ENCODE measurements at regions not wholly inside any gene's neighbourhood (a gene's known extent, or its start where the extent isn't known, plus 50 kb on each side); places are given as distances from the start of the nearest gene placed in this dataset.

DNA sequence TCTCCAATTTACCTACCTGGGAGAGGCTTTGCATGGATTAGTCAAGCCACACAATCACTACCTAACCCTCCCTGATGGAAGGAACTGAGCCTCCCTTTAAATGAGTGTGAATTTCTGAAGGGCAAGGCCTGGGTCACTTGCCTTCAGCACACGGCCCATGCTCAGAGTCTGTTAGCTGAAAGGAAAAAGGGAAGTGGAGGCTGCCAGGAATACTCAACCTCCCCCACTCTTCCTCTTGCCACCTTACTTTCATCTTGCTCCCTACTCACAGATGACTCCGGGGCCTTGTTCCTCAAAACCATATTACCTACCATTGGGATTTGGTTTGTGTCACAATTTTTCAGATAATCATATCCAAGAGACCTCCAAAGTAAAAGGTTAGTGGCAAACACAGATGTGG, 220.0 kb downstream of the ABHD5 start:
- TF ChIP-seq, protein P1, sequence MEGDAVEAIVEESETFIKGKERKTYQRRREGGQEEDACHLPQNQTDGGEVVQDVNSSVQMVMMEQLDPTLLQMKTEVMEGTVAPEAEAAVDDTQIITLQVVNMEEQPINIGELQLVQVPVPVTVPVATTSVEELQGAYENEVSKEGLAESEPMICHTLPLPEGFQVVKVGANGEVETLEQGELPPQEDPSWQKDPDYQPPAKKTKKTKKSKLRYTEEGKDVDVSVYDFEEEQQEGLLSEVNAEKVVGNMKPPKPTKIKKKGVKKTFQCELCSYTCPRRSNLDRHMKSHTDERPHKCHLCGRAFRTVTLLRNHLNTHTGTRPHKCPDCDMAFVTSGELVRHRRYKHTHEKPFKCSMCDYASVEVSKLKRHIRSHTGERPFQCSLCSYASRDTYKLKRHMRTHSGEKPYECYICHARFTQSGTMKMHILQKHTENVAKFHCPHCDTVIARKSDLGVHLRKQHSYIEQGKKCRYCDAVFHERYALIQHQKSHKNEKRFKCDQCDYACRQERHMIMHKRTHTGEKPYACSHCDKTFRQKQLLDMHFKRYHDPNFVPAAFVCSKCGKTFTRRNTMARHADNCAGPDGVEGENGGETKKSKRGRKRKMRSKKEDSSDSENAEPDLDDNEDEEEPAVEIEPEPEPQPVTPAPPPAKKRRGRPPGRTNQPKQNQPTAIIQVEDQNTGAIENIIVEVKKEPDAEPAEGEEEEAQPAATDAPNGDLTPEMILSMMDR (conservative IDR thresholded peaks at IDR 0.05) = no peak
- Mint-ChIP-seq H3K9me3 (no peaks in the 10 kb centered on the region), H3K36me3 (ENCODE audit: low read depth) (no peaks in the 10 kb centered on the region), H3K27ac (no peak overlapping the region), H3K27me3 (ENCODE audit: insufficient read depth) (peaks cover 14% of the 10 kb centered on the region), H3K4me3 (no peak overlapping the region), H3K4me1 (no peaks in the 10 kb centered on the region)
- Histone ChIP-seq H3K36me3 (ENCODE audit: control insufficient read depth, insufficient read depth, low read length) (no peaks in the 10 kb centered on the region), H3K4me3 (ENCODE audit: low read length) (no peak overlapping the region), H3K9me3 (ENCODE audit: control insufficient read depth, low read length) (no peaks in the 10 kb centered on the region), H3K4me1 (ENCODE audit: control insufficient read depth, insufficient read depth, low read length) (no peaks in the 10 kb centered on the region), H3K27ac (ENCODE audit: low read depth, low read length) (no peak overlapping the region), H3K27me3 (ENCODE audit: control insufficient read depth, insufficient read depth, low read length, poor library complexity, severe bottlenecking) (no peaks in the 10 kb centered on the region), H3K9ac (ENCODE audit: extremely low read depth, low read length, poor library complexity, severe bottlenecking) (no peak overlapping the region)
- WGBS, 2 experiments (ENCODE audit: insufficient coverage in 1 of 2, insufficient read length in 1 of 2) = 75% methylated on average over 2 of the region's 2 CpGs; no CpG with 5 or more reads in 1 of the 2 experiments
- no peak for DNase-seq

DNA sequence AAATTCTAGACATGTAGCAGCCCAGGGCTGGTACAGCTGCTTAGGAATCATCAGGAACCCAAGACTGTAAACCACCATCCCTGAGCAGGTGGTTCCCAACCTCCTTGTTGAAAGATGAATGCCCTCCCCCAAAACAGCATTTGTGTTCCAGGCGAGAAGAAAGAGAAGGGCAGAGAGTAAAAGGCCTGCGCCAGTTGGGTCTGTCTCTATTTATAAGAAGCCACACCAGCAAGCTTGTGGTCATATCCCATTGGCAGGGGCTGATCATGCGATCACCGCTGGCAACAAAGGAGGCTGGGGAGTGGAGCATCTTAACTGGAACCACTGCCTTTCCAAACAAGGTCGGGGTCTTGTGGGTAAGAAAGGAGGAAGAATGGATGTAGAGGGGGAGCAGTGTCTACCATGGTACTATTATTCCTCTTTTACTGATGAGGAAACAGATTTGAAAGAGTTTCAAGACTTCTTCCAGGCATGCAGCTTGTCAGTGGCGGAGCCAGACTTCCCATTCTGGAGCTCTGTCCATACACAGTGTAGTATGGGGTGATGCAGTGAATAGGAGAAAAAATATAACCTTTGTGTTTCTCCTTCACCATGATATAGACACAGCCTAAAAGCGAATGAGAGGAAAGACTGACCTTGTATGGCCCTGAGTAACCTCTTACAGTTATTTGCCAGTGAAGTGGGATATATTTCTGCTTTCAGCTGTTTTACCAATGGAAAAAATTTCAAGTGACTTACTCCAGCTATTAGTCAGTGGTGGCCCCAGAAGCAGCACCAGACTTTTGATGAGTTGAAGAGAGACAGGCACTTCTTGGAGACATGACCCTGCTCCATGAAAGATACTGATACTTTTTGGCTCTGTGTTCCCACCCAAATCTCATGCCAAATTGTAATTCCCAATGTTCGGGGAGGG, 222.6 kb downstream of the ABHD5 start:
- Mint-ChIP-seq H3K27me3 (ENCODE audit: insufficient read depth) (peaks cover 6% of the 10 kb centered on the region), H3K4me3 (no peak overlapping the region), H3K9me3 (peaks cover 5% of the 10 kb centered on the region), H3K27ac (no peak overlapping the region), H3K4me1 (no peaks in the 10 kb centered on the region), H3K36me3 (ENCODE audit: low read depth) (no peaks in the 10 kb centered on the region)
- no peaks in the 10 kb centered on the region for H3K4me1 ChIP-seq (ENCODE audit: control insufficient read depth, insufficient read depth, low read length)
- no peaks in the 10 kb centered on the region for H3K27me3 ChIP-seq (ENCODE audit: control insufficient read depth, insufficient read depth, low read length, poor library complexity, severe bottlenecking)
- WGBS, 2 experiments (ENCODE audit: insufficient coverage in 1 of 2, insufficient read length in 1 of 2) = 80 to 90% methylated on average over 2 to 8 of the region's 8 CpGs
- DNase-seq = no peak
- H3K36me3 ChIP-seq (ENCODE audit: control insufficient read depth, insufficient read depth, low read length) = no peaks in the 10 kb centered on the region
- no peak overlapping the region for H3K4me3 ChIP-seq (ENCODE audit: low read length)
- TF ChIP-seq, protein P1 (conservative IDR thresholded peaks at IDR 0.05) = no peak
- H3K9ac ChIP-seq (ENCODE audit: extremely low read depth, low read length, poor library complexity, severe bottlenecking) = no peak overlapping the region
- H3K9me3 ChIP-seq (ENCODE audit: control insufficient read depth, low read length) = no peaks in the 10 kb centered on the region
- H3K27ac ChIP-seq (ENCODE audit: low read depth, low read length) = no peak overlapping the region

- no peak overlapping the region for H3K27ac Mint-ChIP-seq
- 82 to 89% methylated on average over 2 of the region's 2 CpGs for WGBS, 2 experiments (ENCODE audit: insufficient coverage in 1 of 2, insufficient read length in 1 of 2)
- Histone ChIP-seq H3K4me3 (ENCODE audit: low read length) (no peak overlapping the region), H3K4me1 (ENCODE audit: control insufficient read depth, insufficient read depth, low read length) (no peaks in the 10 kb centered on the region), H3K27ac (ENCODE audit: low read depth, low read length) (no peak overlapping the region), H3K9me3 (ENCODE audit: control insufficient read depth, low read length) (no peaks in the 10 kb centered on the region), H3K9ac (ENCODE audit: extremely low read depth, low read length, poor library complexity, severe bottlenecking) (no peak overlapping the region), H3K27me3 (ENCODE audit: control insufficient read depth, insufficient read depth, low read length, poor library complexity, severe bottlenecking) (no peaks in the 10 kb centered on the region), H3K36me3 (ENCODE audit: control insufficient read depth, insufficient read depth, low read length) (no peaks in the 10 kb centered on the region)
- H3K27me3 Mint-ChIP-seq (ENCODE audit: insufficient read depth) = peaks cover 6% of the 10 kb centered on the region
- no peak overlapping the region for H3K4me3 Mint-ChIP-seq
- no peaks in the 10 kb centered on the region for H3K36me3 Mint-ChIP-seq (ENCODE audit: low read depth)
- H3K4me1 Mint-ChIP-seq = no peaks in the 10 kb centered on the region
- H3K9me3 Mint-ChIP-seq = peaks cover 5% of the 10 kb centered on the region
- no peak for DNase-seq
- TF ChIP-seq, protein P1 (conservative IDR thresholded peaks at IDR 0.05) = no peak
Observed at GRCh38 chr3:43914269-43914668, 223.5 kb downstream of the ABHD5 start.
